ENCODE measurements at regions not wholly inside any gene's neighbourhood (a gene's known extent, or its start where the extent isn't known, plus 50 kb on each side); places are given as distances from the start of the nearest gene placed in this dataset.
"Not testable (repeated sequence)": the region's sequence is repeated elsewhere in the genome, so short reads cannot be mapped to it uniquely, and the experiment has no call there.

DNA sequence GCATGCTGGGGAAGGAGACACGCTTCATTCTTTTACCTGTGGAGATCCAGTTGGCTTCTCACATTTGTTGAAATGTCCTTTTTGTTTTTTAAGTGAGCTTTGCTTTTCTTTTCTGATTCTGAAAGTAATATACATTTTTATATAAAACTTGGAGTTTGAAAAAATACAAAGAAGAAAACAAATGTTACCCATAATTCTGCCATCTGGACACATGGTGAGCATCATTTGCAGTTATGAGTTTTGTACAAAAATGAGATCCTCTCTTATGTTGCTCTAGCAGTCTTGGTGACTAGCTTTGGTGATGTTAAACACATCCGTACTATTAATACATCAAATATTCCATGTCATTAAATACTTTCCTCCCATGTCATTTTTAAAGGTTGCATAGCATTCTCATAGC is 101.1 kb upstream of the OTOS start:
- no peak for DNase-seq (ENCODE audit: low read depth, low spot score)
- POLR2A ChIA-PET = no interaction called here
- CTCF ChIA-PET = interaction anchor here (0.8 to 5.3 kb wide), 5 partner anchors 9 to 266 kb away, joined by 3 to 34 read pairs (median 3); no protein-coding TSS in a partner anchor
- TF ChIP-seq, protein P1, sequence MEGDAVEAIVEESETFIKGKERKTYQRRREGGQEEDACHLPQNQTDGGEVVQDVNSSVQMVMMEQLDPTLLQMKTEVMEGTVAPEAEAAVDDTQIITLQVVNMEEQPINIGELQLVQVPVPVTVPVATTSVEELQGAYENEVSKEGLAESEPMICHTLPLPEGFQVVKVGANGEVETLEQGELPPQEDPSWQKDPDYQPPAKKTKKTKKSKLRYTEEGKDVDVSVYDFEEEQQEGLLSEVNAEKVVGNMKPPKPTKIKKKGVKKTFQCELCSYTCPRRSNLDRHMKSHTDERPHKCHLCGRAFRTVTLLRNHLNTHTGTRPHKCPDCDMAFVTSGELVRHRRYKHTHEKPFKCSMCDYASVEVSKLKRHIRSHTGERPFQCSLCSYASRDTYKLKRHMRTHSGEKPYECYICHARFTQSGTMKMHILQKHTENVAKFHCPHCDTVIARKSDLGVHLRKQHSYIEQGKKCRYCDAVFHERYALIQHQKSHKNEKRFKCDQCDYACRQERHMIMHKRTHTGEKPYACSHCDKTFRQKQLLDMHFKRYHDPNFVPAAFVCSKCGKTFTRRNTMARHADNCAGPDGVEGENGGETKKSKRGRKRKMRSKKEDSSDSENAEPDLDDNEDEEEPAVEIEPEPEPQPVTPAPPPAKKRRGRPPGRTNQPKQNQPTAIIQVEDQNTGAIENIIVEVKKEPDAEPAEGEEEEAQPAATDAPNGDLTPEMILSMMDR (IDR thresholded peaks at IDR 0.05; ENCODE audit: insufficient read depth, low read length, missing control alignments) = no peak
- no peak overlapping the region for H3K4me3 ChIP-seq (ENCODE audit: low read depth, low read length)

DNA sequence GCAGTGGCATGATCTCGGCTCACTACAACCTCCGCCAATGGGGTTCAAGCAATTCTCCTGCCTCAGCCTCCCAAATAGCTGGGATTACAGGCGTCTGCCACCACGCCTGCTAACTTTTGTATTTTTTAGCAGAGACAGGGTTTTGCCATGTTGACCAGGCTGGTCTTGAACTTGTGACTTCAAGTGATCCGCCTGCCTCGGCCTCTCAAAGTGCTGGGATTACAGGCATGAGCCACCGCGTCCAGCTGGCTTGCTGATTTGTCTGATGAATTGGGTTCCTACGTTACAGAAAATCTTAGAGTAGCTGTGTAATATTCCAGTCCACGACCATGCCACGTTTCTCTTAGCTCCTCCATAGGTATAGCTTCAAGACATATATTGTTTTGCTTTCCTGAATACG is 102.6 kb upstream of the OTOS start:
- H3K4me3 ChIP-seq (ENCODE audit: low read depth, low read length); DNase-seq (ENCODE audit: low read depth, low spot score); POLR2A ChIA-PET: not testable (repeated sequence)
- CTCF ChIA-PET = interaction anchor here (1.2 to 5.3 kb wide), 5 partner anchors 9 to 271 kb away, joined by 3 to 34 read pairs (median 5); no protein-coding TSS in a partner anchor

DNA sequence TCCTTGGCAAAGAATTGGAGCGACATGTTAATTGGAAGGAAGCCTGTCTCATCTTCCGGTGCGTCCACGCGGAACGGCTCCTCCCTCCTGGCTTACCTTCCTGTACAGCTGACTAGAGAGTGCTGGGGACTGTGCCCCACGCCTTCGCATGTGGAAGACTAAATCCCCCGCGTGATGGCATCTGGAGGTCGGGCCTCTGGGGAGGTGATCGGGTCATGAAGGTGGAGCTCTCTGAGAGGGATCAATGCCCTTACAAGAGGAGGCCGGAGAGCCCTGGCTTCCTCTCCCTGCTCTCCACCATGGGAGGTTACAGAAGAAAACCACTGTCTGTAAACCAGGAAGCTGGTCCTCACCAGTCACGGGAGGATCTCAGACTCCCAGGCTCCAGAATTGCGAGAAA is 104.1 kb upstream of the OTOS start:
- ChIA-PET POLR2A (no interaction called here), CTCF (interaction anchor here (1.2 to 5.3 kb wide), 3 partner anchors 9 to 12 kb away, joined by 5 to 34 read pairs (median 12); no protein-coding TSS in a partner anchor)
- TF ChIP-seq, protein P1 (IDR thresholded peaks at IDR 0.05; ENCODE audit: insufficient read depth, low read length, missing control alignments) = no peak
- H3K4me3 ChIP-seq (ENCODE audit: low read depth, low read length) = no peak overlapping the region
- no peak for DNase-seq (ENCODE audit: low read depth, low spot score)

DNA sequence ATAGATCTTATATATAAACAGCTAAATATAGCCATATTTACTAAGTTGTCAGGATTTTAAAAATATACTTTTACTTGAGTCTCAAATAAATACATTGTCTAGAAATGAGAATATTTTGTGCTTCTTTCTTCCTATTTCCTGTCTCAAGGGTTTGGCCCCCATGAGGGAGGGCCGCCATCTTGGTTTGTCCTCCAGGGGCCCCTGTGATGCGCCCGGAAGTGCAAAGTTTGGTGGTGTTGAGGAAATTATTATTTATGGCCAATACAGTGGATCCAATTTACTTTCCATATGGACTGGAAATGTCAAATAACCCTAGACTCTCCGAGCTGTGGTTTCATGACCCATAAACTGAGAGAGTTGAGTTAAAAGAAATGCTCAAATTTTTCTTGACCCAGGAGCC is 104.7 kb upstream of the OTOS start:
- CTCF ChIA-PET = interaction anchor here (1.2 to 5.3 kb wide), 3 partner anchors 9 to 12 kb away, joined by 5 to 34 read pairs (median 12); no protein-coding TSS in a partner anchor

DNA sequence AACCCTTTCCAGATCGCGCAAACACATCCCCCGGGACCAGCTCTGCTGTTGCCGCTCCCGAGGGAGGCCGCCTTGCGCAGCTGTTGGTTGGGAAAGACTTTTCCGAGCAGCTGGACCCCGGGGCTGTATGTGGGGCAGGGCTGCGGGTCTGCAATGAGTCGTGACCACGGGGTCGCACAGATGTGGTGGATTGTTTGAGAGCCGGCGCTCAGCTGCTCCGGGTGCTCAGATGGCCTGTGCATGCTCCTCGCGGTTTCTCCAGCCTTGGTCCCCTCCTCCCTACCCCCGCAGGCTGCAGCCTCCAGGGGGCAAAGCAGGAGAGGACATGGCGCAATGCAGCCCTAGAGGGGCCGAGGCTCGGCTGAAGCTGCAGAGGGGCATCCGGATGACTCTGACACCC is 105.2 kb upstream of the OTOS start:
- TF ChIP-seq, protein P1 (IDR thresholded peaks at IDR 0.05; ENCODE audit: insufficient read depth, low read length, missing control alignments) = no peak
- DNase-seq (ENCODE audit: low read depth, low spot score) = no peak
- H3K4me3 ChIP-seq (ENCODE audit: low read depth, low read length) = no peak overlapping the region
- ChIA-PET POLR2A (interaction anchor here (0.7 kb wide), 1 partner anchor 1101 kb away, joined by 4 read pairs; no protein-coding TSS in a partner anchor), CTCF (interaction anchor here (1.5 to 5.3 kb wide), 2 partner anchors 10 to 13 kb away, joined by 12 to 34 read pairs; no protein-coding TSS in a partner anchor)

More for the DNA sequence above, 104.7 kb upstream of the OTOS start:
- no peak for DNase-seq (ENCODE audit: low read depth, low spot score)
- H3K4me3 ChIP-seq (ENCODE audit: low read depth, low read length) = no peak overlapping the region
- POLR2A ChIA-PET = interaction anchor here (0.7 kb wide), 1 partner anchor 1101 kb away, joined by 4 read pairs; no protein-coding TSS in a partner anchor
- TF ChIP-seq, protein P1 (IDR thresholded peaks at IDR 0.05; ENCODE audit: insufficient read depth, low read length, missing control alignments) = no peak

DNA sequence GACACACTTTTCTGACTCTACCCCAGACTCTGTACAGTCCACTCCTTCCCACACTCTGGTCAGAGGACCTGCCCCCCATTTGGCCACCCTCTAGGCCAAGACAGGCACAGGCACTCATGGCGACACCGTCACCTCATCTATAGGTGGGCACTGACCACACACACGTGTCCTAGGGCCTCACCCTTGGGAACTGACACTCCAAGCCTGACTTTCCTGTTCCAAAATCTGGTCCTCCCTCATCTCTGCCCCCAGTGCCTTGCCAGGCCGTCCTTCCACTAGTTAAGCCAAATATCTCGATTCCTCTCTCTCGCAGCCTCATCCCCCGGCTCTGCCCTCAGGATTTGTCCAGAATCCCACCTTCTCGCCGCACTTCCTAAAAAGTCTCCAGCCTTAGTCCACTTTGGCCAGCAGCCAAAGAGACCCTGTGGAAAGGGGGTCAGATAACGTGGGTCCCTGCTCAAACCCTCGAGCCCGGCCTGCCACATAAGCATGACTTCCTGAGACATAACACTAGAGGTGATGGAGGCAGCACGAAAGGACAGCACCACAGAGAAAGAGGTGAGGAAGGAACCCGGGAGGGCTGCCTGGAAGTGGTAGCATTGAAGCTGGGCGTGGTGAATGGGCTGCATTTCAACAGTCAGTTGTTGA is 105.8 kb upstream of the OTOS start:
- ChIA-PET CTCF (interaction anchor here (5.3 kb wide), 1 partner anchor 13 kb away, joined by 34 read pairs; no protein-coding TSS in a partner anchor), POLR2A (no interaction called here)
- TF ChIP-seq, protein P1 (IDR thresholded peaks at IDR 0.05; ENCODE audit: insufficient read depth, low read length, missing control alignments) = no peak
- no peak overlapping the region for H3K4me3 ChIP-seq (ENCODE audit: low read depth, low read length)
- DNase-seq (ENCODE audit: low read depth, low spot score) = no peak

Data from AG04449 (cell line).